Neural progenitor cell (in vitro differentiated cells): ENCODE measurements at regions not wholly inside any gene's neighbourhood (a gene's known extent, or its start where the extent isn't known, plus 50 kb on each side); places are given as distances from the start of the nearest gene placed in this dataset.

Source experiments
- CTCF ChIP-seq: fragments of 200-600 bp; sonication (generic); IDR thresholded peaks from 2 replicates; pipeline ENCODE4 v1.5.1; 2017; ENCODE audit warnings: antibody characterized with exemption, mild to moderate bottlenecking
- EZH2 ChIP-seq: fragments of 200-600 bp; sonication (generic); IDR thresholded peaks from 2 replicates; pipeline ENCODE4 v1.6.1; 2017; ENCODE audit warnings: antibody characterized with exemption, mild to moderate bottlenecking, moderate library complexity

- TF ChIP-seq CTCF (no peak), EZH2 (no peak)
These were observed 66.6 kb upstream of the ELAC2 start for GRCh38 chr17:13084420-13084819.
